WTC11 (cell line): ENCODE measurements at regions not wholly inside any gene's neighbourhood (a gene's known extent, or its start where the extent isn't known, plus 50 kb on each side); places are given as distances from the start of the nearest gene placed in this dataset.

Experiments used
- ATAC-seq: fragments of 200-7000 bp; cut with Tn5 transposase; 2 replicates; pipeline ENCODE4 v1.10.0; 2021; ENCODE audit warnings: mild to moderate bottlenecking, moderate library complexity
- CTCF ChIA-PET: fragments of 300-600 bp; sonication (Branson Sonifier 250); formaldehyde crosslinking; loops from one replicate; lab custom pipeline; 2021; ENCODE audit warnings: antibody characterized with exemption; lab: Charles Lee
- POLR2A ChIA-PET: fragments of 350-600 bp; sonication (Branson Sonifier 250); formaldehyde crosslinking; loops from one replicate; lab custom pipeline; 2021; ENCODE audit warnings: antibody characterized with exemption; lab: Charles Lee
- DNase-seq: peaks from one replicate; pipeline ENCODE4 v3.0.0; 2021; ENCODE audit warnings: low spot score
- H3K27ac Mint-ChIP-seq: 2 replicates; pipeline ENCODE4 v1.8.0; 2021; ENCODE audit warnings: mixed read lengths
- H3K27me3 Mint-ChIP-seq: 2 replicates; pipeline ENCODE4 v1.8.0; 2021; ENCODE audit warnings: low read depth, mild to moderate bottlenecking, moderate library complexity, mixed read lengths
- H3K36me3 Mint-ChIP-seq: 2 replicates; pipeline ENCODE4 v1.8.0; 2021; ENCODE audit warnings: mixed read lengths
- H3K4me1 Mint-ChIP-seq: 2 replicates; pipeline ENCODE4 v1.8.0; 2022; ENCODE audit warnings: mixed read lengths
- H3K4me3 Mint-ChIP-seq: 2 replicates; pipeline ENCODE4 v1.8.0; 2021; ENCODE audit warnings: mild to moderate bottlenecking, moderate library complexity, mixed read lengths
- H3K9me3 Mint-ChIP-seq: 2 replicates; pipeline ENCODE4 v1.8.0; 2021; ENCODE audit warnings: mixed read lengths
- ATF1 ChIP-seq: sonication (generic); formaldehyde crosslinking; IDR thresholded peaks from 2 replicates; pipeline ENCODE4 v1.8.1; 2023; ENCODE audit warnings: mild to moderate bottlenecking, moderate library complexity, missing genetic modification reagents
- CDX4 ChIP-seq: fragments of 250-450 bp; sonication (Bioruptor Pico); IDR thresholded peaks from 2 replicates; pipeline ENCODE4 v1.9.0; 2021; ENCODE audit warnings: moderate library complexity, mild to moderate bottlenecking, inconsistent platforms, borderline replicate concordance
- ELF4 ChIP-seq: sonication (generic); formaldehyde crosslinking; IDR thresholded peaks from 2 replicates; pipeline ENCODE4 v1.8.1; 2022; ENCODE audit warnings: low read depth, mild to moderate bottlenecking, moderate library complexity, missing genetic modification reagents
- ERG ChIP-seq: fragments of 250-450 bp; sonication (Bioruptor Pico); IDR thresholded peaks from 2 replicates; pipeline ENCODE4 v1.8.0; 2021; ENCODE audit warnings: mild to moderate bottlenecking
- GTF2I ChIP-seq: fragments of 250-450 bp; sonication (Bioruptor Pico); conservative IDR thresholded peaks from 2 replicates; pipeline ENCODE4 v1.4.0; 2021; ENCODE audit warnings: mild to moderate bottlenecking
- PRDM15 ChIP-seq: sonication (generic); formaldehyde crosslinking; IDR thresholded peaks from 2 replicates; pipeline ENCODE4 v1.8.0; 2022; ENCODE audit warnings: missing genetic modification reagents
- PREB ChIP-seq: sonication (generic); formaldehyde crosslinking; IDR thresholded peaks from 2 replicates; pipeline ENCODE4 v1.8.1; 2022; ENCODE audit warnings: mild to moderate bottlenecking, missing genetic modification reagents, moderate library complexity, borderline replicate concordance
- ZNF138 ChIP-seq: sonication (generic); formaldehyde crosslinking; conservative IDR thresholded peaks from 2 replicates; pipeline ENCODE4 v1.8.1; 2022; ENCODE audit warnings: mild to moderate bottlenecking, moderate library complexity, missing genetic modification reagents
- ZNF416 ChIP-seq: fragments of 250-450 bp; sonication (Bioruptor Pico); IDR thresholded peaks from 2 replicates; pipeline ENCODE4 v1.9.0; 2021; ENCODE audit warnings: mild to moderate bottlenecking, inconsistent platforms
- TF ChIP-seq, protein P1 (sequence below): sonication (generic); formaldehyde crosslinking; IDR thresholded peaks from 2 replicates; pipeline ENCODE4 v1.8.0; 2023; ENCODE audit warnings: missing genetic modification reagents, mild to moderate bottlenecking, borderline replicate concordance
- TF ChIP-seq, protein P2 (sequence below): fragments of 250-450 bp; sonication (Bioruptor Pico); IDR thresholded peaks from 2 replicates; pipeline ENCODE4 v1.9.0; 2021; ENCODE audit warnings: mild to moderate bottlenecking, borderline replicate concordance
- TF ChIP-seq, protein P3 (sequence below): sonication (generic); formaldehyde crosslinking; IDR thresholded peaks from 2 replicates; pipeline ENCODE4 v1.8.1; 2022; ENCODE audit warnings: low read depth, missing genetic modification reagents, borderline replicate concordance
- TF ChIP-seq, protein P4 (sequence below): sonication (generic); formaldehyde crosslinking; IDR thresholded peaks from 2 replicates; pipeline ENCODE4 v1.8.1; 2022; ENCODE audit warnings: low read depth, mild to moderate bottlenecking, moderate library complexity, missing genetic modification reagents, borderline replicate concordance
- TF ChIP-seq, protein P5 (sequence below): sonication (generic); formaldehyde crosslinking; IDR thresholded peaks from 2 replicates; pipeline ENCODE4 v1.8.0; 2022; ENCODE audit warnings: mild to moderate bottlenecking, missing genetic modification reagents

DNA sequence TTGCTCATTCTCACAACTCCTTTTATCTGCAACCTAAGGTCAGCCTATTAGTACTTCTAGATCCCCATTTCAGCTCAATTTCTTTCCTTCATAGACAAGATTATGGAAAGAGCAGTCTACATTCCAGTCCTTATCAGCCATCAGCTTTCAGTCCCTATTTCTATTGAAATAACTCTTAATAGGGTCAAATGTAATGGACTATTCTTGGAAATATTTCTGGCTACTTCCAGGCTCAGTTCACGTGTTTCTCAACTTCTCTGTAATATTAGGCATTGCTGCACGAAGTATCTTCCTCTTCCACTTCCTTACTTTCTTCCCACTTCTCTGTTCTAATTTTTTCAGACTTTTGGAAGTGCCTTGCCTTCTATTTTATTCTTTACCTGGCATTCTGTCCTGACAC, 232.9 kb upstream of the USP25 start:
- no peaks in the 10 kb centered on the region for H3K4me1 Mint-ChIP-seq
- no peaks in the 10 kb centered on the region; the same call in 1 of the 2 replicates for H3K27me3 Mint-ChIP-seq
- CTCF ChIA-PET, result interaction anchor here (0.9 to 2.6 kb wide), 3 partner anchors 24 to 211 kb away, joined by 3 to 9 read pairs (median 4); no protein-coding TSS in a partner anchor

More for the DNA sequence above, 232.9 kb upstream of the USP25 start:
- TF ChIP-seq, protein P1, sequence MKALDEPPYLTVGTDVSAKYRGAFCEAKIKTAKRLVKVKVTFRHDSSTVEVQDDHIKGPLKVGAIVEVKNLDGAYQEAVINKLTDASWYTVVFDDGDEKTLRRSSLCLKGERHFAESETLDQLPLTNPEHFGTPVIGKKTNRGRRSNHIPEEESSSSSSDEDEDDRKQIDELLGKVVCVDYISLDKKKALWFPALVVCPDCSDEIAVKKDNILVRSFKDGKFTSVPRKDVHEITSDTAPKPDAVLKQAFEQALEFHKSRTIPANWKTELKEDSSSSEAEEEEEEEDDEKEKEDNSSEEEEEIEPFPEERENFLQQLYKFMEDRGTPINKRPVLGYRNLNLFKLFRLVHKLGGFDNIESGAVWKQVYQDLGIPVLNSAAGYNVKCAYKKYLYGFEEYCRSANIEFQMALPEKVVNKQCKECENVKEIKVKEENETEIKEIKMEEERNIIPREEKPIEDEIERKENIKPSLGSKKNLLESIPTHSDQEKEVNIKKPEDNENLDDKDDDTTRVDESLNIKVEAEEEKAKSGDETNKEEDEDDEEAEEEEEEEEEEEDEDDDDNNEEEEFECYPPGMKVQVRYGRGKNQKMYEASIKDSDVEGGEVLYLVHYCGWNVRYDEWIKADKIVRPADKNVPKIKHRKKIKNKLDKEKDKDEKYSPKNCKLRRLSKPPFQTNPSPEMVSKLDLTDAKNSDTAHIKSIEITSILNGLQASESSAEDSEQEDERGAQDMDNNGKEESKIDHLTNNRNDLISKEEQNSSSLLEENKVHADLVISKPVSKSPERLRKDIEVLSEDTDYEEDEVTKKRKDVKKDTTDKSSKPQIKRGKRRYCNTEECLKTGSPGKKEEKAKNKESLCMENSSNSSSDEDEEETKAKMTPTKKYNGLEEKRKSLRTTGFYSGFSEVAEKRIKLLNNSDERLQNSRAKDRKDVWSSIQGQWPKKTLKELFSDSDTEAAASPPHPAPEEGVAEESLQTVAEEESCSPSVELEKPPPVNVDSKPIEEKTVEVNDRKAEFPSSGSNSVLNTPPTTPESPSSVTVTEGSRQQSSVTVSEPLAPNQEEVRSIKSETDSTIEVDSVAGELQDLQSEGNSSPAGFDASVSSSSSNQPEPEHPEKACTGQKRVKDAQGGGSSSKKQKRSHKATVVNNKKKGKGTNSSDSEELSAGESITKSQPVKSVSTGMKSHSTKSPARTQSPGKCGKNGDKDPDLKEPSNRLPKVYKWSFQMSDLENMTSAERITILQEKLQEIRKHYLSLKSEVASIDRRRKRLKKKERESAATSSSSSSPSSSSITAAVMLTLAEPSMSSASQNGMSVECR (CRISPR knock-in tag), result no peak
- TF ChIP-seq, protein P2, sequence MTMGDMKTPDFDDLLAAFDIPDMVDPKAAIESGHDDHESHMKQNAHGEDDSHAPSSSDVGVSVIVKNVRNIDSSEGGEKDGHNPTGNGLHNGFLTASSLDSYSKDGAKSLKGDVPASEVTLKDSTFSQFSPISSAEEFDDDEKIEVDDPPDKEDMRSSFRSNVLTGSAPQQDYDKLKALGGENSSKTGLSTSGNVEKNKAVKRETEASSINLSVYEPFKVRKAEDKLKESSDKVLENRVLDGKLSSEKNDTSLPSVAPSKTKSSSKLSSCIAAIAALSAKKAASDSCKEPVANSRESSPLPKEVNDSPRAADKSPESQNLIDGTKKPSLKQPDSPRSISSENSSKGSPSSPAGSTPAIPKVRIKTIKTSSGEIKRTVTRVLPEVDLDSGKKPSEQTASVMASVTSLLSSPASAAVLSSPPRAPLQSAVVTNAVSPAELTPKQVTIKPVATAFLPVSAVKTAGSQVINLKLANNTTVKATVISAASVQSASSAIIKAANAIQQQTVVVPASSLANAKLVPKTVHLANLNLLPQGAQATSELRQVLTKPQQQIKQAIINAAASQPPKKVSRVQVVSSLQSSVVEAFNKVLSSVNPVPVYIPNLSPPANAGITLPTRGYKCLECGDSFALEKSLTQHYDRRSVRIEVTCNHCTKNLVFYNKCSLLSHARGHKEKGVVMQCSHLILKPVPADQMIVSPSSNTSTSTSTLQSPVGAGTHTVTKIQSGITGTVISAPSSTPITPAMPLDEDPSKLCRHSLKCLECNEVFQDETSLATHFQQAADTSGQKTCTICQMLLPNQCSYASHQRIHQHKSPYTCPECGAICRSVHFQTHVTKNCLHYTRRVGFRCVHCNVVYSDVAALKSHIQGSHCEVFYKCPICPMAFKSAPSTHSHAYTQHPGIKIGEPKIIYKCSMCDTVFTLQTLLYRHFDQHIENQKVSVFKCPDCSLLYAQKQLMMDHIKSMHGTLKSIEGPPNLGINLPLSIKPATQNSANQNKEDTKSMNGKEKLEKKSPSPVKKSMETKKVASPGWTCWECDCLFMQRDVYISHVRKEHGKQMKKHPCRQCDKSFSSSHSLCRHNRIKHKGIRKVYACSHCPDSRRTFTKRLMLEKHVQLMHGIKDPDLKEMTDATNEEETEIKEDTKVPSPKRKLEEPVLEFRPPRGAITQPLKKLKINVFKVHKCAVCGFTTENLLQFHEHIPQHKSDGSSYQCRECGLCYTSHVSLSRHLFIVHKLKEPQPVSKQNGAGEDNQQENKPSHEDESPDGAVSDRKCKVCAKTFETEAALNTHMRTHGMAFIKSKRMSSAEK, result no peak
- TF ChIP-seq, protein P3, sequence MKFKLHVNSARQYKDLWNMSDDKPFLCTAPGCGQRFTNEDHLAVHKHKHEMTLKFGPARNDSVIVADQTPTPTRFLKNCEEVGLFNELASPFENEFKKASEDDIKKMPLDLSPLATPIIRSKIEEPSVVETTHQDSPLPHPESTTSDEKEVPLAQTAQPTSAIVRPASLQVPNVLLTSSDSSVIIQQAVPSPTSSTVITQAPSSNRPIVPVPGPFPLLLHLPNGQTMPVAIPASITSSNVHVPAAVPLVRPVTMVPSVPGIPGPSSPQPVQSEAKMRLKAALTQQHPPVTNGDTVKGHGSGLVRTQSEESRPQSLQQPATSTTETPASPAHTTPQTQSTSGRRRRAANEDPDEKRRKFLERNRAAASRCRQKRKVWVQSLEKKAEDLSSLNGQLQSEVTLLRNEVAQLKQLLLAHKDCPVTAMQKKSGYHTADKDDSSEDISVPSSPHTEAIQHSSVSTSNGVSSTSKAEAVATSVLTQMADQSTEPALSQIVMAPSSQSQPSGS (CRISPR knock-in tag), result no peak
- no peak for TF ChIP-seq ATF1 (CRISPR knock-in tag)
- TF ChIP-seq ELF4 (CRISPR knock-in tag), result no peak
- TF ChIP-seq, protein P4, sequence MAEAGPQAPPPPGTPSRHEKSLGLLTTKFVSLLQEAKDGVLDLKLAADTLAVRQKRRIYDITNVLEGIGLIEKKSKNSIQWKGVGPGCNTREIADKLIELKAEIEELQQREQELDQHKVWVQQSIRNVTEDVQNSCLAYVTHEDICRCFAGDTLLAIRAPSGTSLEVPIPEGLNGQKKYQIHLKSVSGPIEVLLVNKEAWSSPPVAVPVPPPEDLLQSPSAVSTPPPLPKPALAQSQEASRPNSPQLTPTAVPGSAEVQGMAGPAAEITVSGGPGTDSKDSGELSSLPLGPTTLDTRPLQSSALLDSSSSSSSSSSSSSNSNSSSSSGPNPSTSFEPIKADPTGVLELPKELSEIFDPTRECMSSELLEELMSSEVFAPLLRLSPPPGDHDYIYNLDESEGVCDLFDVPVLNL (CRISPR knock-in tag), result no peak
- TF ChIP-seq ERG (CRISPR knock-in tag), result no peak
- no peak for TF ChIP-seq PREB (CRISPR knock-in tag)
- no peak for TF ChIP-seq PRDM15 (CRISPR knock-in tag)
- TF ChIP-seq CDX4 (CRISPR knock-in tag), result no peak
- TF ChIP-seq ZNF138 (CRISPR knock-in tag), result no peak
- no peak for TF ChIP-seq GTF2I (CRISPR knock-in tag)
- TF ChIP-seq, protein P5, sequence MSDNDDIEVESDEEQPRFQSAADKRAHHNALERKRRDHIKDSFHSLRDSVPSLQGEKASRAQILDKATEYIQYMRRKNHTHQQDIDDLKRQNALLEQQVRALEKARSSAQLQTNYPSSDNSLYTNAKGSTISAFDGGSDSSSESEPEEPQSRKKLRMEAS (CRISPR knock-in tag), result no peak
- TF ChIP-seq ZNF416 (CRISPR knock-in tag), result no peak
- H3K27ac Mint-ChIP-seq, result no peak overlapping the region
- no peak overlapping the region for H3K4me3 Mint-ChIP-seq
- no peak for DNase-seq
- no peaks in the 10 kb centered on the region for H3K36me3 Mint-ChIP-seq
- no peak for ATAC-seq
- H3K9me3 Mint-ChIP-seq, result no peaks in the 10 kb centered on the region
- POLR2A ChIA-PET, result no interaction called here
